ENCODE measurements at regions not wholly inside any gene's neighbourhood (a gene's known extent, or its start where the extent isn't known, plus 50 kb on each side); places are given as distances from the start of the nearest gene placed in this dataset.
"Not testable (repeated sequence)": the region's sequence is repeated elsewhere in the genome, so short reads cannot be mapped to it uniquely, and the experiment has no call there.

GRCh38 chr6:139917951-139918630, 543.6 kb upstream of the CITED2 start:
- DNase-seq = peak; percentile 45

- no peak for DNase-seq
Observed at GRCh38 chr6:139914910-139915309, 540.5 kb upstream of the CITED2 start.

- no peak for DNase-seq
Observed at GRCh38 chr6:139912735-139913400, 538.4 kb upstream of the CITED2 start.

GRCh38 chr6:139909992-139910391, 535.5 kb upstream of the CITED2 start:
- no peak for DNase-seq

- no peak for DNase-seq
Observed at GRCh38 chr6:139905404-139906052, 531.1 kb upstream of the CITED2 start.

- no peak for DNase-seq
Observed at GRCh38 chr6:139904568-139904967, 530.1 kb upstream of the CITED2 start.

- DNase-seq = no peak
Observed at GRCh38 chr6:139904158-139904533, 529.7 kb upstream of the CITED2 start.

- no peak for DNase-seq
Observed at GRCh38 chr6:139903411-139904157, 529.1 kb upstream of the CITED2 start.

GRCh38 chr6:139895205-139895793, 520.9 kb upstream of the CITED2 start:
- no peak for DNase-seq

GRCh38 chr6:139894271-139894670, 519.8 kb upstream of the CITED2 start:
- no peak for DNase-seq

- no peak for DNase-seq
Observed at GRCh38 chr6:139891471-139891870, 517.0 kb upstream of the CITED2 start.

- DNase-seq = no peak
Observed at GRCh38 chr6:139888681-139889122, 514.3 kb upstream of the CITED2 start.

GRCh38 chr6:139887275-139887674, 512.8 kb upstream of the CITED2 start:
- DNase-seq = no peak

- no peak for DNase-seq
Observed at GRCh38 chr6:139886396-139886795, 511.9 kb upstream of the CITED2 start.

GRCh38 chr6:139885909-139886308, 511.5 kb upstream of the CITED2 start:
- DNase-seq = no peak

- DNase-seq = no peak
Observed at GRCh38 chr6:139883776-139884175, 509.3 kb upstream of the CITED2 start.

- DNase-seq = no peak
Observed at GRCh38 chr6:139882977-139883728, 508.7 kb upstream of the CITED2 start.

GRCh38 chr6:139882234-139882633, 507.8 kb upstream of the CITED2 start:
- DNase-seq = no peak

- peak; percentile 31 for DNase-seq
Observed at GRCh38 chr6:139881728-139882211, 507.3 kb upstream of the CITED2 start.

GRCh38 chr6:139881236-139881635, 506.8 kb upstream of the CITED2 start:
- DNase-seq = peak; percentile 0

- DNase-seq = no peak
Observed at GRCh38 chr6:139879823-139880356, 505.4 kb upstream of the CITED2 start.

- DNase-seq = not testable (repeated sequence)
Observed at GRCh38 chr6:139879241-139879640, 504.8 kb upstream of the CITED2 start.
